ENCODE measurements at regions not wholly inside any gene's neighbourhood (a gene's known extent, or its start where the extent isn't known, plus 50 kb on each side); places are given as distances from the start of the nearest gene placed in this dataset.

DNA sequence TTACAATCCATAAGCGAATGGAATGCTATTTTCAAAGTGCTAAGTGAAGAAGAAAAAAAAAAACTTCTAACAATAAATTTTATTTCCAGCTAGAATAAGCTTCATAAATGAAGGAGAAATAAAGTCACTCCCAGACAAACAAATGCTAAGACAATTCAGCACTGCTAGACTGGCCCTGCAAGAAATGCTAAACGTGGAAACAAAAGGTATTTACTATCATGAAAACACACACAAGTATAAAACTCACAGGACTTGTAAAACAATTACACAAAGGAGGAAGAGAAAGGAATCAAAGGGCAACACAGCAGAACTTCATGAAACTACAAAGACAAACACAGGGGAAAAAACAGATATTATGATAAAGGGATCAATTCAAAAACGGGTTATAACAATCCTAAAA, 85.8 kb upstream of the NELL2 start:
- 61 to 81% (median 76%) methylated on average over 3 of the region's 3 CpGs for WGBS, 5 donors
- no peak for DNase-seq
- intact Hi-C loops (cut with DNase I; ENCODE audit: low total_unique reads): no loop called here
- Histone ChIP-seq H3K4me3 (no peak overlapping the region), H3K27me3 (replicated peaks in 1 of 7) (peaks cover 0 to 5% (median 0%) of the 10 kb centered on the region in 7 donors), H3K27ac (no peak overlapping the region), H3K9me3 (peaks cover 0 to 38% (median 27%) of the 10 kb centered on the region in 8 donors), H3K36me3 (no peaks in the 10 kb centered on the region), H3K4me1 (no peaks in the 10 kb centered on the region)
- TF ChIP-seq POLR2A (IDR thresholded peaks at IDR 0.05): no peak
- TF ChIP-seq POLR2AphosphoS5 (IDR thresholded peaks at IDR 0.05): no peak
- TF ChIP-seq, protein P1, sequence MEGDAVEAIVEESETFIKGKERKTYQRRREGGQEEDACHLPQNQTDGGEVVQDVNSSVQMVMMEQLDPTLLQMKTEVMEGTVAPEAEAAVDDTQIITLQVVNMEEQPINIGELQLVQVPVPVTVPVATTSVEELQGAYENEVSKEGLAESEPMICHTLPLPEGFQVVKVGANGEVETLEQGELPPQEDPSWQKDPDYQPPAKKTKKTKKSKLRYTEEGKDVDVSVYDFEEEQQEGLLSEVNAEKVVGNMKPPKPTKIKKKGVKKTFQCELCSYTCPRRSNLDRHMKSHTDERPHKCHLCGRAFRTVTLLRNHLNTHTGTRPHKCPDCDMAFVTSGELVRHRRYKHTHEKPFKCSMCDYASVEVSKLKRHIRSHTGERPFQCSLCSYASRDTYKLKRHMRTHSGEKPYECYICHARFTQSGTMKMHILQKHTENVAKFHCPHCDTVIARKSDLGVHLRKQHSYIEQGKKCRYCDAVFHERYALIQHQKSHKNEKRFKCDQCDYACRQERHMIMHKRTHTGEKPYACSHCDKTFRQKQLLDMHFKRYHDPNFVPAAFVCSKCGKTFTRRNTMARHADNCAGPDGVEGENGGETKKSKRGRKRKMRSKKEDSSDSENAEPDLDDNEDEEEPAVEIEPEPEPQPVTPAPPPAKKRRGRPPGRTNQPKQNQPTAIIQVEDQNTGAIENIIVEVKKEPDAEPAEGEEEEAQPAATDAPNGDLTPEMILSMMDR (IDR thresholded peaks at IDR 0.05 in 8 of 11, conservative IDR thresholded peaks at IDR 0.05 in 3 of 11): no peak

DNA sequence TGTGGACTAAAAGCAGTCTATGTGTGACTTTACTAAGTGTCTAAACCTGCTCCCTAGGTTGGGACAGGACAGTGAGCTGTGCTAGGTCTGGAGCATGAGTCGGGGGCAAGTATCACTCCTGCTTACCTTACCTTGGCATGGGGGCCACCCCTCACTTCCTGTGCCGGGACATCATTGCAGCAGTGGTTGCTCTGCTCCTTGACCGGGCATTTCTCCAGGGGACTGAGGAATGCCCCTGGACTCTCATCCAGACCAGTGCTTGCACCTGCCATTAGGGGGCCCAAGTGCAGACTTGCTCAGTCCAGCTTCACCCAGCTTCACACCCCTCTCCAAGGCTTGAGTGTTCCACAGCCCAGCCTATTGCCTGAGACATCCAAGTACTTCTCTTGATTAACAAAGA, 84.7 kb upstream of the NELL2 start:
- WGBS, 5 donors: 77 to 92% (median 85%) methylated on average over 2 to 3 of the region's 3 CpGs
- Histone ChIP-seq H3K4me3 (no peak overlapping the region), H3K27me3 (replicated peaks in 1 of 7) (peaks cover 0 to 5% (median 0%) of the 10 kb centered on the region in 7 donors), H3K36me3 (no peaks in the 10 kb centered on the region), H3K27ac (no peak overlapping the region), H3K4me1 (no peaks in the 10 kb centered on the region), H3K9me3 (peaks cover 0 to 35% (median 24%) of the 10 kb centered on the region in 8 donors)
- intact Hi-C loops (cut with DNase I; ENCODE audit: low total_unique reads): no loop called here
- DNase-seq: no peak
- TF ChIP-seq POLR2AphosphoS5 (IDR thresholded peaks at IDR 0.05) (no peak), POLR2A (IDR thresholded peaks at IDR 0.05) (no peak)
- TF ChIP-seq, protein P1 (IDR thresholded peaks at IDR 0.05 in 8 of 11, conservative IDR thresholded peaks at IDR 0.05 in 3 of 11): no peak

DNA sequence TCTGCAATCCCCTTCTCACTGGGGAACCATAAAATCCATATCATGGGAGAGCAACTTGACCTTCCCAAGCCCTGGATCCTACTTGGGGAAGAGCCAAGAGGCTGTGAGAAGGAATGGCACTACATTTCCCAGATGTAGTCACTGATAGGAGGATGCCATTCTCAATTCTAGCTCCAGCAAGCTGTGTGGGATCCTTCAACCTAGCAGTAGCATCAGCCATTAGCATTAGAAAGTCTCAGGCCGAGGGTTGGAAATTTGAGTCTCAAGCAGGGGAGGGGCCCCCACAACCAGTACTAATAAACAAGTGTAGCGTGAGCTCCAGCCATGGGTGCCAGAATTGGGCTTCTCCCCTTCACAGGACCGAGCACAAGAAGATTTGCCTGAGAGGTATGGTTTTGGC, 84.3 kb upstream of the NELL2 start:
- DNase-seq: no peak
- Histone ChIP-seq H3K36me3 (no peaks in the 10 kb centered on the region), H3K4me3 (no peak overlapping the region), H3K27ac (no peak overlapping the region), H3K4me1 (no peaks in the 10 kb centered on the region), H3K27me3 (replicated peaks in 1 of 7) (peaks cover 0 to 5% (median 0%) of the 10 kb centered on the region in 7 donors), H3K9me3 (peaks cover 0 to 32% (median 20%) of the 10 kb centered on the region in 8 donors)
- intact Hi-C loops (cut with DNase I; ENCODE audit: low total_unique reads): no loop called here
- TF ChIP-seq POLR2AphosphoS5 (IDR thresholded peaks at IDR 0.05) (no peak), POLR2A (IDR thresholded peaks at IDR 0.05) (no peak)
- TF ChIP-seq, protein P1 (IDR thresholded peaks at IDR 0.05 in 8 of 11, conservative IDR thresholded peaks at IDR 0.05 in 3 of 11): no peak
- 70 to 95% (median 90%) methylated on average over 2 to 3 of the region's 3 CpGs for WGBS, 5 donors

DNA sequence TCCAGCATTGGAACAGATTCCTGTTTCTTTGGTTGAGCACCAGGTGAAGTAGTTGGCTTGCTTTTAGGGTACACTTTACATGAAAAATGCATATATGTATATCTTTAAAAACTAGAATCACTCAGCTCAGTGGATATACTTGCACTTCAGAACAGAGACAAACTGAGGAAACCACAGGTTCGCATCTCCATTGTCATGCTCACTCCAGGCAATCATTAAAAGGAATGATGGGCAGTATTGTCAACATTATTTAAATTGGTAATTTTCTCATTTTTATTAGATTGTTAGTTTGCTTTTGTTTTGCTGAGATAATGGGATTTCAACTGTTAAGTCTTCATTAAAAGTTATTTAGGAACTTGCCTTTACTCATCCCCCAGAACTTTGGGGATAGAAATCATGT, 71.0 kb upstream of the NELL2 start:
- peaks cover 0 to 5% (median 0%) of the 10 kb centered on the region in 6 donors for H3K4me1 ChIP-seq
- no peak for DNase-seq
- H3K9me3 ChIP-seq: no peaks in the 10 kb centered on the region
- H3K27ac ChIP-seq: no peak overlapping the region
- no peaks in the 10 kb centered on the region for H3K27me3 ChIP-seq (replicated peaks in 1 of 7)
- TF ChIP-seq, protein P1 (IDR thresholded peaks at IDR 0.05 in 8 of 11, conservative IDR thresholded peaks at IDR 0.05 in 3 of 11): no peak
- TF ChIP-seq POLR2A (IDR thresholded peaks at IDR 0.05): no peak
- no peak for TF ChIP-seq POLR2AphosphoS5 (IDR thresholded peaks at IDR 0.05)
- WGBS, 5 donors: 82 to 94% (median 86%) methylated on average over 1 of the region's 1 CpG
- H3K4me3 ChIP-seq: no peak overlapping the region
- intact Hi-C loops (cut with DNase I; ENCODE audit: low total_unique reads): no loop called here
- H3K36me3 ChIP-seq: no peaks in the 10 kb centered on the region
